Right lobe of liver (tissue), 4 donors: ENCODE measurements at regions not wholly inside any gene's neighbourhood (a gene's known extent, or its start where the extent isn't known, plus 50 kb on each side); places are given as distances from the start of the nearest gene placed in this dataset.

ENCODE experiments used
- CTCF ChIP-seq, 4 donors: fragments of 200-600 bp in 3 of 4; fragments of 450-650 bp in 1 of 4; IDR thresholded peaks; one replicate each; pipeline versions ENCODE4 v1.5.1 to v1.8.0; 2016 to 2022; ENCODE audit warnings: antibody characterized with exemption in 4 of 4, mild to moderate bottlenecking in 2 of 4
- POLR2A ChIP-seq: fragments of 450-650 bp; IDR thresholded peaks from one replicate; pipeline ENCODE4 v1.6.1; 2017; ENCODE audit warnings: antibody characterized with exemption, mild to moderate bottlenecking
- donor health status: DM: no; HTN: no; CAD: no.
- donor health status: DM: no; HTN: no; CAD: no.
- donor health status: DM: no; HTN: yes; CAD: no.

GRCh38 chr3:27574438-27574795 is 90.2 kb upstream of the SLC4A7 start:
- TF ChIP-seq CTCF (IDR thresholded peaks at IDR 0.05) = no peak
- TF ChIP-seq POLR2A = no peak
